ACHN (cell line): ENCODE measurements at regions not wholly inside any gene's neighbourhood (a gene's known extent, or its start where the extent isn't known, plus 50 kb on each side); places are given as distances from the start of the nearest gene placed in this dataset.

Experiments used
- DNase-seq: peaks from one replicate; pipeline ENCODE4 v3.0.0-alpha.2; 2015
- in situ Hi-C: cut with HindIII; loops from 2 replicates; pipeline ENCODE4 v1.10.0; 2017; ENCODE audit warnings: low sequenced_read_pairs, low pct_ligation_motif_present, low pct_unique_long_range_greater_than_20kb

DNA sequence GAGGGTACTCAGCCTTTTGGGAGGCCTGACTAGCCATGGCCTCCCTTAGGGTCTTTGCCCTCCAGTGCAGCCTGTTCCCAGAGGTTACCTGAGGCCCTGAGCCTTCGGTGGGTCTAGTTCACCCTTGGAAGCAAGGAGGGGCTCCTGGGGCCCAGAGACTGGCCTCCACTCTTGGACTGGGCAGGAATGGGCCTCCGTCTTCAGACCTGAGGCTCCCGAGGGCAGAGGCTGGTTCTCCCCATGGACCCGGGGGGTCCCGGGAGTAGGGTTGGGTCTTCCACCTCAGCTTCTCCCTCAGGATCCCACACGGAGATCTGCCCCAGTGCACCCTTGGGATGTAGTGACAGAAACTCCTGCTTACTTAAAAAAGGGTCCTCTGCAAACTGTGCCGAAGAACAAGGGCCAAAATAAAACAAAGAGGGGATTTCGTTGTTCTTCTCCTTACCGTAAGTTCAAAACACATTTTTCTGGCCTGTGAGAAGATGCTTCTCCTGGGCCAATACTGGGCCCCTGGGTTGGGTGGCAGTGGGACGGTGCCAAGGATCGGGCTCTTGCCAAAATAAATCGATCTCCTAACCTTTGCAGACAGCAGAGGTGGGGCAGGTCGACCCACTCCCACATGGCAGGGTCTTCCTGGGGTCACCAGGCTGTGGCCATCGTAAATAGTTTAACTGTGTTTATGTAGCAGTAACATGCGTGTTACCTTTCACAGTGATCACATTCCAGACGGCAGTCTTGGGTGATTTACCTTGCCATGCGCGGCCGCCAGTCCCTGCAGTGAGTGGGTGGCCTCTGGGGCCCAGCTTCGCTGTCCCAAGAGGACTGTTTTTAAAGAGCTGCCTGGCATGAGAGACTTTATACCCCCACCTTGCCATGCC lies 151.8 kb downstream of the VEGFA start:
- DNase-seq, result no peak
- in situ Hi-C loops, result no loop called here

GRCh38 chr6:43921039-43921438 lies 151.0 kb downstream of the VEGFA start:
- in situ Hi-C loops, result no loop called here
- DNase-seq, result no peak

DNA sequence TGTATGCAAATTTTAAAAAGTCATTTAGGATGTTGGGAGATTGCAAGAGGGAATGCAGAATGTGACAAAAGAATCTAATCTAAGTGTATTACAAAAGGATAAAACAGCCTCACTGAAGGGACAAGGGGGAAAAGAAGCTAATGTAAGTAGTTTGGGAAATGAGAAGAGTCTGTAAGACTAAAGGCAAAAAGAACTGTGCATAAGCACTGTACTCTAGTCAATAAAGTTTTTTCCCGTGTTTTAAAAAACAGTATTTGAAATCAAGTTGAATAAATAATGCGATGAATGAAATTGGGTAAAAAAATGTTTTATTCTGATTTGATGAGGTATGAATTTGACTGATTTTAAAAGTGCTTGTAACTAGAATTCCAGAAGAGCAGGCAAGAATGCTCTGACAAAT lies 149.8 kb downstream of the VEGFA start:
- DNase-seq, result no peak
- in situ Hi-C loops, result no loop called here

GRCh38 chr6:43917878-43918382 lies 147.9 kb downstream of the VEGFA start:
- no peak for DNase-seq
- in situ Hi-C loops, result no loop called here

- no peak for DNase-seq
- in situ Hi-C loops, result no loop called here
These were observed 147.2 kb downstream of the VEGFA start for GRCh38 chr6:43916924-43917877.

GRCh38 chr6:43915986-43916923 lies 146.2 kb downstream of the VEGFA start:
- DNase-seq, result no peak
- in situ Hi-C loops, result no loop called here

GRCh38 chr6:43915208-43915869 lies 145.3 kb downstream of the VEGFA start:
- in situ Hi-C loops, result no loop called here
- peak; percentile 33 for DNase-seq

- in situ Hi-C loops, result no loop called here
- no peak for DNase-seq
These were observed 144.5 kb downstream of the VEGFA start for GRCh38 chr6:43914272-43915147.

DNA sequence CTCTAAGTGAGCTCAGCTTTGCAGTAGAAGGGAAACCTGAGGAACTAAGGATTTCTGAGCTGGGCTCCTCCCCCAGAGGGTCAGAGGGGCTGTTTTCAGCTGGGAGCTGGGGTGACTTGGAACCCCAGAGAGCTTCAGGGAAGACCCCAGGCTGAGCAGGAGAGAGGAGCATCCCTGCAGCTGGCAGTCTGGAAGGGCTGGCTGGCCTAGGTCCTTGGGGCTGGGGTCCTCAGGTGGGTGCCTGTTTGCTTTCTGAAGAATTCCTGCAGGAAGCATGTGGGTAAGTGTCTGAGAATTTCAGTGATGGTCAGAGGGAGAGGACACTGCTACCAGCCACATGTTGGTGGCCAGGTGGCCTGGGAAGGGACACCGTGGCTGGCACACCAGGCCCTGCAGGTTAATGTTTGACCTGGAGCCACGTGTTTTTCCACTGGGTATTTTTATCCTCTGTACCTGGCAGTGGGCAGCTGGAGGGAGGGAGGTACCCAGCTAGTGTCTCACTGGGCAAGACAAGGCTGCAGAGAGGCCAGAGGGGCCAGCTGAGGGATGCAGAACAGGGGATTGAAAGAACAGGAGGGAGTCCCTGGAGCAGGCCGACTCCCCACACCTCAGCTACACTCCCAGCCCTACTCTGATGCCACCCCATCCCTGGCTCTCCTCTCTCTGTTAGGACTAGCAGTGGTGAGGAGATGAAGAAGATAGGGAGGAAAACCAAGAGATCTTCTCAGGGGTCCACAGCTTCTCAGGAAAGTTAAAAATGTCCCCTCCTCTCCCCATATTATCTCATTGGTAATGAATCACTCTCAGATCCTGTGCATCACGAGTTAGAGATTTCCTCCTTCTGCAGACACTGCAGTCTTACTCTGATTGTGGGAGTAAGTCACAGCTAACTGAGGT lies 143.6 kb downstream of the VEGFA start:
- no peak for DNase-seq
- in situ Hi-C loops, result no loop called here

GRCh38 chr6:43912598-43913371 lies 142.8 kb downstream of the VEGFA start:
- no peak for DNase-seq
- in situ Hi-C loops, result no loop called here

- in situ Hi-C loops, result no loop called here
- DNase-seq, result no peak
These were observed 142.1 kb downstream of the VEGFA start for GRCh38 chr6:43912116-43912577.

DNA sequence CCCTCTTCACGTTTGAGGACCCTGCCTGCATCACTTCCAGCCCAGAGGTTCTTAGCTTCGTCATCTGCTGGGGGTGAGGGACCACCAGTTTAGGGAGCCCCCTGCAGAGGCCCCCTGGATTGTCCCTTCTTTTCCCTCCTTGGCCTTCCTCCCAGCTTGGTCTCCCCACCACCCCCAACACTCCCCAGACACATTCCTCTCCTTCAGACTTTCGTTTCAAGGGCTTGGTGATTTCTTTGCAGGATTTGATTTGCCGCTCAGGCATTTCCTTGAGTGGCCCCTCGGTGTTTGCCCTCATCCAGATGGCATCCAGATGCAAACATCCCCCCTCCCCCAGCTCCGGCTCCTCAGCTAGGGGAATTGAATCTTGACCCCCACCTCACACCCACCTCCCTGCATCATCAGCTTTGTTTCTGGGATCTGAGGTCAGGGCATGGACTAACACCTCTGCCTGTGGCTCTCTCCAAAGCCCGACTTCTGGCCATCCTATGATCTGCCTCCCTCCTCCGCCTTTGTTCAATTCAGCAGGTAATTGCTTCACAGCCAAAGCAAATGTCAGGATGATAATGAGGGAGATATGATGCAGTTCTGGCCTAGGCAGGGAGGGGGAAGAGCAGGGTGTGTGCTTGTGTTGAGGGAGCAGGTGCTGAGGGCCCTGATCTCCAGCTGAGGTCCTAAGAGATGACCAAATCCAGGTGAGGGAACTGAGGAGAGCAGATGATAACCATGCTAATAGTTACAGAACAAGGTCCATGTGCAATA lies 141.5 kb downstream of the VEGFA start:
- DNase-seq, result no peak
- in situ Hi-C loops, result no loop called here

GRCh38 chr6:43910638-43911353 lies 140.8 kb downstream of the VEGFA start:
- DNase-seq, result peak; percentile 40
- in situ Hi-C loops, result no loop called here

DNA sequence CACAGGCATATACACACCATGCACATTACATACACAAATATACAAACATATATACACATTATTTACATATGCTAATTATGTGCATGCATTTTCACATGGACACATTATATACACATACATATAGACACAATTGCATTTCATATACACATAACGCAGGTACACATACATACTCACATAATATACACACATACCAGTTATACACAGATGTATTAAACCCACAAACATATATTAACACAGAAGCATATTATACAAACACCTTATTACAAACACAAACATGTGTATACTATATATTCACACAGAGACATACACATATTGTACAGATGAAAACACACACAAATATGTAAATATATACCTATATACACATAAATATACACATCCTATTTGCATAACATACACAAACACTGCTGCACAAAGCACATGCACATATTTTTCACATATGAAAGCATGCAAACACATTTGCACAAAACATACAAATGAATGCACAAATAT lies 140.2 kb downstream of the VEGFA start:
- in situ Hi-C loops, result no loop called here
- no peak for DNase-seq
